Stimulated activated CD4-positive, alpha-beta T cell treated with anti-CD3 and anti-CD28 coated beads, TNF-alpha, amount 100 ng/mL, for 24 hours (primary cell): ENCODE measurements at regions not wholly inside any gene's neighbourhood (a gene's known extent, or its start where the extent isn't known, plus 50 kb on each side); places are given as distances from the start of the nearest gene placed in this dataset.

Experiments
- DNase-seq, 3 experiments: peaks; one replicate each; pipeline ENCODE4 v3.0.0-alpha.2; 2020; ENCODE audit warnings: low read depth in 3 of 3

- no peak for DNase-seq
Observed at GRCh38 chr3:177599326-177599725, 402.0 kb upstream of the TBL1XR1 start.

- no peak for DNase-seq
Observed at GRCh38 chr3:177599837-177600236, 402.6 kb upstream of the TBL1XR1 start.

- DNase-seq, result no peak
Observed at GRCh38 chr3:177600411-177600810, 403.1 kb upstream of the TBL1XR1 start.

- DNase-seq, result no peak
Observed at GRCh38 chr3:177601152-177601551, 403.9 kb upstream of the TBL1XR1 start.

- no peak for DNase-seq
Observed at GRCh38 chr3:177602601-177603147, 405.4 kb upstream of the TBL1XR1 start.

GRCh38 chr3:177603148-177603603, 405.9 kb upstream of the TBL1XR1 start:
- DNase-seq, result no peak

GRCh38 chr3:177604181-177604580, 406.9 kb upstream of the TBL1XR1 start:
- no peak for DNase-seq

GRCh38 chr3:177606891-177607290, 409.6 kb upstream of the TBL1XR1 start:
- DNase-seq, result no peak

GRCh38 chr3:177607589-177607988, 410.3 kb upstream of the TBL1XR1 start:
- no peak for DNase-seq

GRCh38 chr3:177608443-177608842, 411.2 kb upstream of the TBL1XR1 start:
- no peak for DNase-seq

- no peak for DNase-seq
Observed at GRCh38 chr3:177609613-177610012, 412.3 kb upstream of the TBL1XR1 start.

- DNase-seq, result no peak
Observed at GRCh38 chr3:177610262-177610661, 413.0 kb upstream of the TBL1XR1 start.

- no peak for DNase-seq
Observed at GRCh38 chr3:177610686-177611633, 413.7 kb upstream of the TBL1XR1 start.

GRCh38 chr3:177611752-177612334, 414.6 kb upstream of the TBL1XR1 start:
- no peak for DNase-seq

- DNase-seq, result no peak
Observed at GRCh38 chr3:177613901-177614300, 416.6 kb upstream of the TBL1XR1 start.

- no peak for DNase-seq
Observed at GRCh38 chr3:177615015-177615414, 417.7 kb upstream of the TBL1XR1 start.

- DNase-seq, result no peak
Observed at GRCh38 chr3:177618873-177619733, 421.8 kb upstream of the TBL1XR1 start.

GRCh38 chr3:177620073-177620472, 422.8 kb upstream of the TBL1XR1 start:
- DNase-seq, result no peak

GRCh38 chr3:177622520-177622919, 425.2 kb upstream of the TBL1XR1 start:
- no peak for DNase-seq

- no peak for DNase-seq
Observed at GRCh38 chr3:177622982-177623617, 425.8 kb upstream of the TBL1XR1 start.
